A549 (cell line): ENCODE measurements at regions not wholly inside any gene's neighbourhood (a gene's known extent, or its start where the extent isn't known, plus 50 kb on each side); places are given as distances from the start of the nearest gene placed in this dataset.

Experiments used
- CTCF ChIP-seq: fragments of >200 bp; sonication (Bioruptor Twin); formaldehyde crosslinking; IDR thresholded peaks from 3 replicates; pipeline ENCODE4 v1.5.1; 2016
- ESRRA ChIP-seq: fragments of 150-350 bp; IDR thresholded peaks from 2 replicates; pipeline ENCODE4 v1.6.1; 2014; ENCODE audit warnings: mild to moderate bottlenecking, low read length, borderline replicate concordance
- HOXA7 ChIP-seq: fragments of 250-450 bp; sonication (Bioruptor Pico); IDR thresholded peaks from 2 replicates; pipeline ENCODE4 v1.5.0; 2020; ENCODE audit warnings: mild to moderate bottlenecking, moderate library complexity
- JUNB ChIP-seq: fragments of >200 bp; sonication (Bioruptor Twin); formaldehyde crosslinking; IDR thresholded peaks from 2 replicates; pipeline ENCODE4 v1.6.1; 2016
- MAFK ChIP-seq: fragments of 450-650 bp; IDR thresholded peaks from 2 replicates; pipeline ENCODE4 v1.6.1; 2014; ENCODE audit not compliant: partially characterized antibody
- POLR2A ChIP-seq: IDR thresholded peaks from 2 replicates; pipeline ENCODE4 v1.6.1; 2012; ENCODE audit warnings: mild to moderate bottlenecking, low read length
- RFX5 ChIP-seq: fragments of 450-650 bp; IDR thresholded peaks from 2 replicates; pipeline ENCODE4 v1.7.1; 2014; ENCODE audit warnings: antibody characterized with exemption, mild to moderate bottlenecking, moderate library complexity
- RNF2 ChIP-seq: fragments of 200-600 bp; sonication (generic); IDR thresholded peaks from 2 replicates; pipeline ENCODE4 v1.6.1; 2016; ENCODE audit warnings: low read depth, mild to moderate bottlenecking, antibody characterized with exemption, moderate library complexity, borderline replicate concordance
- TFCP2L1 ChIP-seq: fragments of 250-450 bp; sonication (Bioruptor Pico); IDR thresholded peaks from 2 replicates; pipeline ENCODE4 v1.5.0; 2021; ENCODE audit warnings: mild to moderate bottlenecking
- USF2 ChIP-seq: fragments of 450-650 bp; IDR thresholded peaks from 2 replicates; pipeline ENCODE4 v1.6.1; 2014; ENCODE audit warnings: antibody characterized with exemption
- ZC3H11A ChIP-seq: fragments of 450-650 bp; IDR thresholded peaks from 2 replicates; pipeline ENCODE4 v1.6.1; 2014; ENCODE audit warnings: antibody characterized with exemption, mild to moderate bottlenecking
- TF ChIP-seq, protein P1 (sequence below): fragments of 200-600 bp; sonication (generic); IDR thresholded peaks from 2 replicates; pipeline ENCODE4 v1.6.1; 2016; ENCODE audit warnings: antibody characterized with exemption, mild to moderate bottlenecking, moderate library complexity

GRCh38 chr10:57141708-57142107, 780.6 kb upstream of the ZWINT start:
- TF ChIP-seq CTCF: no peak
- no peak for TF ChIP-seq POLR2A
- no peak for TF ChIP-seq MAFK
- no peak for TF ChIP-seq ESRRA
- TF ChIP-seq HOXA7 (CRISPR knock-in tag): no peak
- no peak for TF ChIP-seq ZC3H11A
- TF ChIP-seq TFCP2L1: no peak
- TF ChIP-seq, protein P1, sequence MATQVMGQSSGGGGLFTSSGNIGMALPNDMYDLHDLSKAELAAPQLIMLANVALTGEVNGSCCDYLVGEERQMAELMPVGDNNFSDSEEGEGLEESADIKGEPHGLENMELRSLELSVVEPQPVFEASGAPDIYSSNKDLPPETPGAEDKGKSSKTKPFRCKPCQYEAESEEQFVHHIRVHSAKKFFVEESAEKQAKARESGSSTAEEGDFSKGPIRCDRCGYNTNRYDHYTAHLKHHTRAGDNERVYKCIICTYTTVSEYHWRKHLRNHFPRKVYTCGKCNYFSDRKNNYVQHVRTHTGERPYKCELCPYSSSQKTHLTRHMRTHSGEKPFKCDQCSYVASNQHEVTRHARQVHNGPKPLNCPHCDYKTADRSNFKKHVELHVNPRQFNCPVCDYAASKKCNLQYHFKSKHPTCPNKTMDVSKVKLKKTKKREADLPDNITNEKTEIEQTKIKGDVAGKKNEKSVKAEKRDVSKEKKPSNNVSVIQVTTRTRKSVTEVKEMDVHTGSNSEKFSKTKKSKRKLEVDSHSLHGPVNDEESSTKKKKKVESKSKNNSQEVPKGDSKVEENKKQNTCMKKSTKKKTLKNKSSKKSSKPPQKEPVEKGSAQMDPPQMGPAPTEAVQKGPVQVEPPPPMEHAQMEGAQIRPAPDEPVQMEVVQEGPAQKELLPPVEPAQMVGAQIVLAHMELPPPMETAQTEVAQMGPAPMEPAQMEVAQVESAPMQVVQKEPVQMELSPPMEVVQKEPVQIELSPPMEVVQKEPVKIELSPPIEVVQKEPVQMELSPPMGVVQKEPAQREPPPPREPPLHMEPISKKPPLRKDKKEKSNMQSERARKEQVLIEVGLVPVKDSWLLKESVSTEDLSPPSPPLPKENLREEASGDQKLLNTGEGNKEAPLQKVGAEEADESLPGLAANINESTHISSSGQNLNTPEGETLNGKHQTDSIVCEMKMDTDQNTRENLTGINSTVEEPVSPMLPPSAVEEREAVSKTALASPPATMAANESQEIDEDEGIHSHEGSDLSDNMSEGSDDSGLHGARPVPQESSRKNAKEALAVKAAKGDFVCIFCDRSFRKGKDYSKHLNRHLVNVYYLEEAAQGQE: no peak
- TF ChIP-seq RNF2: no peak
- TF ChIP-seq RFX5: no peak
- TF ChIP-seq JUNB: no peak
- TF ChIP-seq USF2: no peak
